ENCODE measurements at regions not wholly inside any gene's neighbourhood (a gene's known extent, or its start where the extent isn't known, plus 50 kb on each side); places are given as distances from the start of the nearest gene placed in this dataset.

DNA sequence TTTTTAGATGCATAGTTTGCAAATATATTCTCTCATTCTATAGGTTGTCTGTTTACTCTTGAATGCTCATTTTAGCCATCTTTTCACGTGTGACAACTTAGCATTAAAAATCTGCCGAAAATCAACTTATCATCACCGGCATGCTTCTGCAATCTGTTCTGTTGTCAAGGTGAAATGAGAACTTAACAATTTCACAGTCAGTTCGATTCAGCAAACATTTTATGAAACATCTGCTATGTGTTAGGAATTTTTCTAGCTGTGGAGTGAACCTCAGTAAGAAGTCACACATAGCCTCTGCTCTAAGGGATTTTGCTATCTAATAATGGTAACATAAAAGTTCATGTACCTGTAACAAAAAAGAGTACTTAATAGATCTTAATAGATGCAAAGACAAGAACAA is 256.1 kb downstream of the ZWINT start:
- TF ChIP-seq, protein P1, sequence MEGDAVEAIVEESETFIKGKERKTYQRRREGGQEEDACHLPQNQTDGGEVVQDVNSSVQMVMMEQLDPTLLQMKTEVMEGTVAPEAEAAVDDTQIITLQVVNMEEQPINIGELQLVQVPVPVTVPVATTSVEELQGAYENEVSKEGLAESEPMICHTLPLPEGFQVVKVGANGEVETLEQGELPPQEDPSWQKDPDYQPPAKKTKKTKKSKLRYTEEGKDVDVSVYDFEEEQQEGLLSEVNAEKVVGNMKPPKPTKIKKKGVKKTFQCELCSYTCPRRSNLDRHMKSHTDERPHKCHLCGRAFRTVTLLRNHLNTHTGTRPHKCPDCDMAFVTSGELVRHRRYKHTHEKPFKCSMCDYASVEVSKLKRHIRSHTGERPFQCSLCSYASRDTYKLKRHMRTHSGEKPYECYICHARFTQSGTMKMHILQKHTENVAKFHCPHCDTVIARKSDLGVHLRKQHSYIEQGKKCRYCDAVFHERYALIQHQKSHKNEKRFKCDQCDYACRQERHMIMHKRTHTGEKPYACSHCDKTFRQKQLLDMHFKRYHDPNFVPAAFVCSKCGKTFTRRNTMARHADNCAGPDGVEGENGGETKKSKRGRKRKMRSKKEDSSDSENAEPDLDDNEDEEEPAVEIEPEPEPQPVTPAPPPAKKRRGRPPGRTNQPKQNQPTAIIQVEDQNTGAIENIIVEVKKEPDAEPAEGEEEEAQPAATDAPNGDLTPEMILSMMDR (IDR thresholded peaks at IDR 0.05; ENCODE audit: insufficient read depth, low read length), result no peak
- TF ChIP-seq POLR2AphosphoS5 (IDR thresholded peaks at IDR 0.05; ENCODE audit: low read depth), result no peak

Measured in HL-60 (cell line).